ENCODE measurements at regions not wholly inside any gene's neighbourhood (a gene's known extent, or its start where the extent isn't known, plus 50 kb on each side); places are given as distances from the start of the nearest gene placed in this dataset.
"Not testable (repeated sequence)": the region's sequence is repeated elsewhere in the genome, so short reads cannot be mapped to it uniquely, and the experiment has no call there.

- Histone ChIP-seq H3K27me3 (ENCODE audit: control insufficient read depth, insufficient read depth, low read length) (no peaks in the 10 kb centered on the region), H3K4me1 (no peaks in the 10 kb centered on the region), H3K9me3 (ENCODE audit: control insufficient read depth, low read length) (no peaks in the 10 kb centered on the region), H2AFZ (no peak overlapping the region), H3K4me3 (ENCODE audit: low read depth, low read length) (no peak overlapping the region), H3K36me3 (ENCODE audit: control insufficient read depth, insufficient read depth, low read length) (no peaks in the 10 kb centered on the region), H3K4me2 (ENCODE audit: low read length) (no peak overlapping the region), H3K9ac (no peak overlapping the region), H3K79me2 (no peaks in the 10 kb centered on the region), H3K27ac (no peak overlapping the region)
- TF ChIP-seq CTCF (IDR thresholded peaks at IDR 0.05) = no peak
Measured at GRCh38 chr2:142290931-142291330, 160.1 kb upstream of the LRP1B start.

- Histone ChIP-seq H3K79me2 (no peaks in the 10 kb centered on the region), H3K4me1 (no peaks in the 10 kb centered on the region), H3K9me3 (ENCODE audit: control insufficient read depth, low read length) (no peaks in the 10 kb centered on the region), H3K9ac (no peak overlapping the region), H3K36me3 (ENCODE audit: control insufficient read depth, insufficient read depth, low read length) (no peaks in the 10 kb centered on the region), H3K4me2 (ENCODE audit: low read length) (no peak overlapping the region), H3K4me3 (ENCODE audit: low read depth, low read length) (no peak overlapping the region), H2AFZ (no peak overlapping the region), H3K27me3 (ENCODE audit: control insufficient read depth, insufficient read depth, low read length) (no peaks in the 10 kb centered on the region), H3K27ac (no peak overlapping the region)
- no peak for TF ChIP-seq CTCF (IDR thresholded peaks at IDR 0.05)
Measured at GRCh38 chr2:142286618-142287017, 155.8 kb upstream of the LRP1B start.

GRCh38 chr2:142285480-142285879 lies 154.7 kb upstream of the LRP1B start:
- no peak for TF ChIP-seq CTCF (IDR thresholded peaks at IDR 0.05)
- no peaks in the 10 kb centered on the region for H3K36me3 ChIP-seq (ENCODE audit: control insufficient read depth, insufficient read depth, low read length)
- H3K27ac ChIP-seq = no peak overlapping the region
- no peaks in the 10 kb centered on the region for H3K27me3 ChIP-seq (ENCODE audit: control insufficient read depth, insufficient read depth, low read length)
- H3K9me3 ChIP-seq (ENCODE audit: control insufficient read depth, low read length) = no peaks in the 10 kb centered on the region
- H3K4me1 ChIP-seq = no peaks in the 10 kb centered on the region
- no peak overlapping the region for H3K9ac ChIP-seq
- no peak overlapping the region for H3K4me2 ChIP-seq (ENCODE audit: low read length)
- H3K4me3 ChIP-seq (ENCODE audit: low read depth, low read length) = no peak overlapping the region
- H3K79me2 ChIP-seq = no peaks in the 10 kb centered on the region
- H2AFZ ChIP-seq = no peak overlapping the region

- not testable (repeated sequence) for H3K4me1 ChIP-seq; H3K4me2 ChIP-seq (ENCODE audit: low read length); H2AFZ ChIP-seq; H3K36me3 ChIP-seq (ENCODE audit: control insufficient read depth, insufficient read depth, low read length); H3K4me3 ChIP-seq (ENCODE audit: low read depth, low read length); H3K27ac ChIP-seq; H3K79me2 ChIP-seq; H3K27me3 ChIP-seq (ENCODE audit: control insufficient read depth, insufficient read depth, low read length); H3K9ac ChIP-seq; H3K9me3 ChIP-seq (ENCODE audit: control insufficient read depth, low read length)
Measured at GRCh38 chr2:142284336-142284735, 153.5 kb upstream of the LRP1B start.

GRCh38 chr2:142280831-142281230 lies 150.0 kb upstream of the LRP1B start:
- H3K4me1 ChIP-seq = no peaks in the 10 kb centered on the region
- H3K79me2 ChIP-seq = no peaks in the 10 kb centered on the region
- no peaks in the 10 kb centered on the region for H3K36me3 ChIP-seq (ENCODE audit: control insufficient read depth, insufficient read depth, low read length)
- H3K27me3 ChIP-seq (ENCODE audit: control insufficient read depth, insufficient read depth, low read length) = no peaks in the 10 kb centered on the region
- no peak overlapping the region for H3K27ac ChIP-seq
- H3K9me3 ChIP-seq (ENCODE audit: control insufficient read depth, low read length) = peaks cover under 1% of the 10 kb centered on the region
- no peak overlapping the region for H3K4me3 ChIP-seq (ENCODE audit: low read depth, low read length)
- no peak overlapping the region for H3K9ac ChIP-seq
- H2AFZ ChIP-seq = no peak overlapping the region
- no peak for TF ChIP-seq CTCF (IDR thresholded peaks at IDR 0.05)
- H3K4me2 ChIP-seq (ENCODE audit: low read length) = no peak overlapping the region
